HG02610 (cell line): ENCODE measurements at regions not wholly inside any gene's neighbourhood (a gene's known extent, or its start where the extent isn't known, plus 50 kb on each side); places are given as distances from the start of the nearest gene placed in this dataset.
"Not testable (repeated sequence)": the region's sequence is repeated elsewhere in the genome, so short reads cannot be mapped to it uniquely, and the experiment has no call there.

Experiments
- ATAC-seq: cut with Tn5 transposase; IDR thresholded peaks from one replicate; pipeline ENCODE4 v1.9.1; 2021; ENCODE audit warnings: mild to moderate bottlenecking, moderate library complexity; ENCODE audit not compliant: unreplicated experiment

DNA sequence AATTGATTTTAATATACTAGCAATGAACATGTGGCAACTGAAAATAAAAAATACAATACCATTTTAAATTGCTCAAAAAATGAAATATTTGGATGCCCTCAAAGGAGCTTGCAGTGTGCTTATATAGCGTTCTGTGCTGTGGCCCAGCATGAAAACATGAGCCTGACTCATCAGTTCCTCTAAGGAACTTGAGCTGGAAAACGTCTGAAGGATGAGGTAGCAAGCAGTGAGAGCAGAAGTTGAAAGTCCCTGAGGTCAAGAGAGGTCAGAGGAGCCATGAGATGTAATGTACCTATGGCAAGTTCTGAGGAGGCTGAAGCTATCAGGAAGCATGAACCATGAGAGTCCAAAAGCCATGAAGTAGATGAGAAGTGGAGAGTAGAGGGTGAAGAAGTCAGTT, 59.7 kb downstream of the HMGB3 start:
- no peak for ATAC-seq

DNA sequence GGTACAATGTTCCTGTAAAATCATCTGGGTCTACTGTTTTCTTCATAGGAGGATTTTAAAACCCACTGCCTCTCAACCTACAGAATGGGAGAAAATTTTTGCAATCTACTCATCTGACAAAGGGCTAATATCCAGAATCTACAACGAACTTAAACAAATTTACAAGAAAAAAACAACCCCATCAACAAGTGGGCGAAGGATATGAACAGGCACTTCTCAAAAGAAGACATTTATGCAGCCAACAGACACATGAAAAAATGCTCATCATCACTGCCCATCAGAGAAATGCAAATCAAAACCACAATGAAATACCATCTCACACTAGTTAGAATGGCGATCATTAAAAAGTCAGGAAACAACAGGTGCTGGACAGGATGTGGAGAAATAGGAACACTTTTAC, 83.2 kb downstream of the HMGB3 start:
- ATAC-seq = not testable (repeated sequence)

GRCh38 chrX:151073767-151074166, 90.6 kb downstream of the HMGB3 start:
- ATAC-seq = no peak

- ATAC-seq = no peak
Observed at GRCh38 chrX:151081016-151081415, 95.4 kb upstream of the GPR50 start.

DNA sequence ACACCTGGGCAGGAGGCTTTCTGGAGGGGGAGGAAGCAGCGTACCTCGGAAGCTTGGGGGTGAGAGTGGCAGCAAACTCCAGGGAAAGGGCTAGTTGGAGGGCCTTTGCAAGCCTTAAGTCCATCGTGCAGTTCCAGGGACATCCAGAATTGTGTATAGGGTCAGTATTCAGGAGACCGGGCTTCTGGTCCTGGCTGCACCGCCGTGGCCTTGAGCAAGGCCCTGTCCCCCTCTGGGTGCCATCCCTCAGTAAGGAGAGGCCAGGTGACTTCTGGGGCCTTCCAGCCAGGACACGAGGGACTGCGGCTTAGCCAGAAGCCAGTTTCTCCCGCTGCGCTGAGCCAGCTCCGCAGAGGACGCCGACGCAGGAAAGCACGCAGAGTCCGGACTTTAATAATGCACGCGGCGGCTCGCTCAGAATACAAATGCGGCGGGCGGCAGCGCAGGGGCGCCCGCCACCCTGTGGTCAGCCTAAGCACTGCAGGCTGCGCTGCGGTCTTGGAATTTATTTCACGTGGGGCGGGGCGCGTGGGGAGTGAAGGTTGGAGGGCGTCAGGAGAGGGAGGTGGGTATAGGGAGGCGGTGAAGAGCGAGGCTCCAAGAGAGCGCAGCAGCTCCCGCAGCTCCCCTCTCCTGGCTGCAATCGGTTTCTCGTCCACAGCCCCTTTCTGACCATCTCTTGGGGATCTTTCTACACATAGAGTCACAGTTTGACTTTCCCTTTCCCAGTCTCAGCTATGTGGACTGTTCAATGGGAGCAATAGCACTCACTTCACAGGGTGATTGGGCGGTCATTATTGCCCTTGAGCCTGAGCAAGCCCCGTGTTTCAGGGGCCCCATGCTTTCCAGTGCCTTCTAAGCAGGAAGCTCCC, 94.1 kb upstream of the GPR50 start:
- peak; percentile 82 for ATAC-seq

GRCh38 chrX:151084454-151084853, 91.9 kb upstream of the GPR50 start:
- no peak for ATAC-seq

DNA sequence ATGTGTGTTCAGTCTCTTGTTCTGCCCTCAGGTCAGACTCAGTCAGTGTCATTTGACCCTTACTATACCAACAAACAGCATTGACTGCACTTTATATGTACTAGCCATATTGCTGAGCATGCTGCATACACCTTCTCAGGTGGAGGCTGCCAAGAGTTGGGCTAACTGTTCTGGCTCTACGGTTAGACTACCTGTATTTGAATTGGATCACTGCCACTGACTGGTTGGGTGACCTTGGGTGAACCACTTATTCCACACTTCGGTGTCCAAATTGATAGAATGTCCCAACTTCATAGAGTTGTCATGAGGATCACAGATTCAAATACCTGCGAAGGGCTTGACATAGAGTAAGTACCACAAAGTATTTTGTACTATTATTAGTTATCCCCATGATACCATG, 91.2 kb upstream of the GPR50 start:
- ATAC-seq = no peak

GRCh38 chrX:151088221-151088620, 88.2 kb upstream of the GPR50 start:
- no peak for ATAC-seq

DNA sequence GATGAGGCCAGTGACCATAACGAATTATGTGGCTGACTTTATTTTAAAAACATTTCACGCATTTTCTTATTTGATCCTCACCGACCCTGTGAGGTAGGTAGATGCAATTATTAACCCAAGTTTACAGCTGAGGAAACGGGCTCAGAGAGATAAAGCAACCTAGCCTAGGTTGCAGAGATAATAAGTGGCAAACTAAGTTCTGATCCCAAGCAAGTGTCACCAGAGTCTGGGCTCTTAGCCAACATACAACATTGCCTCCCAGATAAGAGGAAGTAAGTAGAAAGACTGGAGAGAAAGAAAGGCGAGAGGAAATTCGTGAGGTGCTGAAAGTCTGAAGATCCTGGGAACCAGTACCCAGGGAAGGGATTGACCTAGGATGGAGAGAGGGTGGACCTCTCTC, 77.4 kb upstream of the GPR50 start:
- ATAC-seq = no peak

- ATAC-seq = no peak
Observed at GRCh38 chrX:151100799-151101198, 75.6 kb upstream of the GPR50 start.

DNA sequence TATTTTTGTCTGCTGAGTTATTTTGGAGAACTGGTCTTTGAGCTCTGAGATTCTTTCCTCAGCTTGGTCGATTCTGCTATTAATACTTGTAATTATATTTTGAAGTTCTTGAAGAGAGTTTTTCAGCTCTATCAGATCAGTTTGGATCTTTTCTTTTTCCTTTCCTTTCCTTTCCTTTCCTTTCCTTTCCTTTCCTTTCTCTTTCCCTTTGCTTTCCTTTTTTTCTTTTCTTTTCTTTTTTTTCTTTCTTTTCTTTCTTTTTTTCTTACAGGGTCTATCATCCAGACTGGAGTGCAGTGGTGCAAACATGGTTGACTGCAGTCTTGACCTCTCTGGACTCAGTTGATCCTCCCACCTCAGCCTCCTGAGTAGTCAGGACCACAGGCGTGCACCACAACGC, 63.2 kb upstream of the GPR50 start:
- not testable (repeated sequence) for ATAC-seq
